ENCODE measurements at regions not wholly inside any gene's neighbourhood (a gene's known extent, or its start where the extent isn't known, plus 50 kb on each side); places are given as distances from the start of the nearest gene placed in this dataset.

- H3K4me3 ChIP-seq (ENCODE audit: low read depth, low read length) = no peak overlapping the region
- DNase-seq (ENCODE audit: low read depth) = no peak
- TF ChIP-seq CTCF (IDR thresholded peaks at IDR 0.05; ENCODE audit: low read depth, low read length) (no peak), MAX (IDR thresholded peaks at IDR 0.05; ENCODE audit: low read depth, low read length) (no peak), MYC (IDR thresholded peaks at IDR 0.05; ENCODE audit: low read depth, low read length) (no peak), POLR2A (IDR thresholded peaks at IDR 0.05; ENCODE audit: extremely low read depth, insufficient read length) (no peak)
Observed at GRCh38 chr22:49157529-49158339, 669.9 kb downstream of the BRD1 start.

DNA sequence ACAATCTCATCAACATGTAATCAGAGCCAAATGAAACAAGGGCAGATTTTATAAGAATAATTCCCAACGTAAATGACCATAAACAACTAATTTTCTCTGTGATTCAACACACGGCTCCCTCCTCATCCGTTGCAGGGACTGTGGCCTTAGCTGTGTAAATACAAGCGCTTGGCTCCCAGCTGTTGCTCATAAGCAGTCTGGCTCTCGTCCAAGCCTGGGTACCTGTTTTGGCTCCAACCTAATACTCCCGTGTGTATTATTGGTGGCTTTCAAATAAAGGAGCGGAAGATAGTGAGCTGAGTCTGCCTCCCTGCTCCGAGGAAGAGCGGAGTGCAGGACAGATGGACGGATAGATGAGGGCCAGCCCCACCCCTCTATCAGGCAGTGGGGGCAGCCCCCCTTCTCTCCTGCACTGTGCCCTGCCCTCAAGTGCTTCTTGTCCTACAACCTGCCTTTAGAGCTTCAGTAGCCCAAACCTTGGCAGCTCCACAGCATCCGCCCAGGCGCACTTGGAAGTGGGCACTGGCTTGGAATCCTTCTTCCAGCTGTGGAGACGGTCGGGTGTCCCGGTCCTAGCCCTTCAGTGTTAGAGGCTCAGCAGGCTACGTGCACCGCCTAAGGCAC, 670.9 kb downstream of the BRD1 start:
- DNase-seq (ENCODE audit: low read depth) = no peak
- TF ChIP-seq CTCF (IDR thresholded peaks at IDR 0.05; ENCODE audit: low read depth, low read length) = no peak
- TF ChIP-seq MAX (IDR thresholded peaks at IDR 0.05; ENCODE audit: low read depth, low read length) = no peak
- TF ChIP-seq POLR2A (IDR thresholded peaks at IDR 0.05; ENCODE audit: extremely low read depth, insufficient read length) = no peak
- TF ChIP-seq MYC (IDR thresholded peaks at IDR 0.05; ENCODE audit: low read depth, low read length) = no peak
- H3K4me3 ChIP-seq (ENCODE audit: low read depth, low read length) = no peak overlapping the region

- DNase-seq (ENCODE audit: low read depth) = peak; percentile 9
- no peak overlapping the region for H3K4me3 ChIP-seq (ENCODE audit: low read depth, low read length)
- TF ChIP-seq CTCF (IDR thresholded peaks at IDR 0.05; ENCODE audit: low read depth, low read length) (no peak), MAX (IDR thresholded peaks at IDR 0.05; ENCODE audit: low read depth, low read length) (no peak), POLR2A (IDR thresholded peaks at IDR 0.05; ENCODE audit: extremely low read depth, insufficient read length) (no peak), MYC (IDR thresholded peaks at IDR 0.05; ENCODE audit: low read depth, low read length) (no peak)
Observed at GRCh38 chr22:49155770-49156580, 671.7 kb downstream of the BRD1 start.

DNA sequence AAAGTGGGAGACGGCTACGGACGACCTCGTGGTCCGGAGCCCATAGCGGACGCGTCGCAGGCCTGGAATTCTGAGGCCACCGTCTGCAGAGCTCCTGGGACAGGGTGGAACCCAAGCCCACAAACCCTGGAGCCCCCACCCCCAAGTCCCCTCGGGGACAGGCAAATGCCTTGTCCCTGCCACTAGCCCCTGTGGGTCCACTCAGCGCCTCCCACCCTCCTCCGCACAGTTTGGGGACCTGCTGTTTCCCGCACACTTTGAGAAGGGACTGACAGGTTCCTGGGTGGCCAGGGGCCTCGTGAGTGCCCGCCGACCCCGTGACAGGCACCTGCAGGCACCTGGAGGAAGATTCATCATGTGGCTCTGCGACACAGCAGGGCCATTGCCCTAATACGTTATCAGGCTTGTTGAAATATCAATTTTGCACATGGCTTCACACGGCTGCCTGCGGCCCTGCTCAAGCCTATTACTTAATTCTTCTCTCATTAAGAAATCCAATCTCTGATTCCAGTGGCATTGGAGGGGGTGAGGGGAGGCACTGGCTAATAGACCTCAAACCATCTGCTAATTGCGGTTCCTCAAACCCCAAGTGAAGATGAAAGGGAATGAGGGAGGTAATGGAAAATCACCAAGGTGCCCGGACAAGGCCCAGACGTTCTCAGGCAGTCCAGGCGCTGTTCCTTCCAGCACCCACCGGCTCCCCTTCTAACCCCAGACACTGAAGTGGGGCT, 672.5 kb downstream of the BRD1 start:
- no peak overlapping the region for H3K4me3 ChIP-seq (ENCODE audit: low read depth, low read length)
- DNase-seq (ENCODE audit: low read depth) = no peak
- TF ChIP-seq CTCF (IDR thresholded peaks at IDR 0.05; ENCODE audit: low read depth, low read length) = no peak
- no peak for TF ChIP-seq MAX (IDR thresholded peaks at IDR 0.05; ENCODE audit: low read depth, low read length)
- TF ChIP-seq POLR2A (IDR thresholded peaks at IDR 0.05; ENCODE audit: extremely low read depth, insufficient read length) = no peak
- TF ChIP-seq MYC (IDR thresholded peaks at IDR 0.05; ENCODE audit: low read depth, low read length) = no peak

DNA sequence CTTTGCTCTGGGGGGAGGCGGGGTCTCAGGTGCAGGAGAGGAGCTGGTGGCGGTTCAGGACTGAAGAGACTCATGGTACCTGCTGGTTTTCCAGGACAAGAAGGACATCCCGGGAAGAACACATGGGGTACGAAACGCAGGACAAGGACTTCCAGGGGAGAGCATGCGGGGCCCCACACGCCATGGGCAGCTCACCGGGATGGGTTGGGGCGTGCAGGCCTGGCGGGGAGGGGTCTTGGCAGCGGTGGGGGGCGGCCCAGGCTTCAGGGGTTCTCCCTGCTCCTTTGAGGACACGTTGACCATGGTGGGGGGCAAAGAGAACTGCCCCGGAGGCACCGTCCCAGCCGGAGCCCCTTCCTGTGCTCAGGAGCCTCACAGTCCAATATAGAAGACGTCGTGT, 673.2 kb downstream of the BRD1 start:
- TF ChIP-seq MAX (IDR thresholded peaks at IDR 0.05; ENCODE audit: low read depth, low read length) (no peak), MYC (IDR thresholded peaks at IDR 0.05; ENCODE audit: low read depth, low read length) (no peak), CTCF (IDR thresholded peaks at IDR 0.05; ENCODE audit: low read depth, low read length) (no peak), POLR2A (IDR thresholded peaks at IDR 0.05; ENCODE audit: extremely low read depth, insufficient read length) (no peak)
- no peak for DNase-seq (ENCODE audit: low read depth)

More for the DNA sequence above, 673.2 kb downstream of the BRD1 start:
- H3K4me3 ChIP-seq (ENCODE audit: low read depth, low read length) = no peak overlapping the region

Data from NB4 (cell line).